OCI-LY7 (cell line): ENCODE measurements at regions not wholly inside any gene's neighbourhood (a gene's known extent, or its start where the extent isn't known, plus 50 kb on each side); places are given as distances from the start of the nearest gene placed in this dataset.

Experiments
- BruUV-seq: library from RNA; stranded (reverse); fragments of 400-500 nt; replicated peaks from 2 replicates; lab custom pipeline; 2021; lab: Mats Ljungman, UMichigan
- CTCF ChIA-PET: fragments of 300-600 bp; sonication (Branson Sonifier 250); formaldehyde crosslinking; loops from one replicate; lab custom pipeline; 2022; ENCODE audit warnings: antibody characterized with exemption; ENCODE audit not compliant: unreplicated experiment; lab: Charles Lee
- POLR2A ChIA-PET: fragments of 300-600 bp; sonication (Branson Sonifier 250); formaldehyde crosslinking; loops from one replicate; lab custom pipeline; 2022; ENCODE audit warnings: antibody characterized with exemption; lab: Charles Lee
- DNase-seq: peaks from one replicate; pipeline ENCODE4 v3.0.0-alpha.2; 2015; ENCODE audit warnings: low spot score
- H2AFZ ChIP-seq: fragments of 200-600 bp; sonication (generic), shearing (Covaris generic); 2 replicates; pipeline ENCODE4 v1.6.1; 2014; ENCODE audit warnings: mild to moderate bottlenecking, antibody characterized with exemption, low read length, moderate library complexity
- H3K27ac ChIP-seq: fragments of 200-600 bp; sonication (generic); 2 replicates; pipeline ENCODE4 v1.5.1; 2014; ENCODE audit warnings: mixed run types, low read depth, mild to moderate bottlenecking, moderate library complexity, low read length, inconsistent platforms; ENCODE audit not compliant: poor library complexity, severe bottlenecking
- H3K36me3 ChIP-seq: fragments of 200-600 bp; sonication (generic); 2 replicates; pipeline ENCODE4 v1.6.1; 2014; ENCODE audit warnings: mild to moderate bottlenecking, antibody characterized with exemption, low read length, moderate library complexity, mixed read lengths; ENCODE audit not compliant: insufficient read depth
- H3K4me1 ChIP-seq: fragments of 200-600 bp; sonication (generic); 2 replicates; pipeline ENCODE4 v1.5.1; 2014; ENCODE audit warnings: mild to moderate bottlenecking, low read length; ENCODE audit not compliant: insufficient read depth, poor library complexity, severe bottlenecking
- H3K4me2 ChIP-seq: fragments of 200-600 bp; sonication (generic); 2 replicates; pipeline ENCODE4 v1.6.1; 2014; ENCODE audit warnings: mild to moderate bottlenecking, low read length
- H3K4me3 ChIP-seq: fragments of 200-600 bp; sonication (generic); 2 replicates; pipeline ENCODE4 v1.5.1; 2014; ENCODE audit warnings: mild to moderate bottlenecking, low read depth, low read length; ENCODE audit not compliant: poor library complexity, severe bottlenecking
- H3K79me2 ChIP-seq: fragments of 200-600 bp; sonication (generic); 2 replicates; pipeline ENCODE4 v1.6.1; 2016; ENCODE audit warnings: low read depth, mild to moderate bottlenecking, low read length, moderate library complexity, mixed read lengths; ENCODE audit not compliant: insufficient read depth
- H3K9me2 ChIP-seq: fragments of 200-600 bp; sonication (generic); 2 replicates; pipeline ENCODE4 v1.6.1; 2016; ENCODE audit warnings: mild to moderate bottlenecking, low read length, mixed read lengths; ENCODE audit not compliant: insufficient read depth
- H3K9me3 ChIP-seq: fragments of 200-600 bp; sonication (generic); 2 replicates; pipeline ENCODE4 v1.6.1; 2014; ENCODE audit warnings: mild to moderate bottlenecking, mixed run types, low read length, mixed read lengths
- H4K20me1 ChIP-seq: fragments of 200-600 bp; sonication (generic); 2 replicates; pipeline ENCODE4 v1.6.1; 2014; ENCODE audit warnings: mild to moderate bottlenecking, antibody characterized with exemption, low read length, moderate library complexity, mixed read lengths; ENCODE audit not compliant: insufficient read depth
- CTCF ChIP-seq: fragments of 200-600 bp; sonication (generic); conservative IDR thresholded peaks from 2 replicates; pipeline ENCODE4 v1.5.1; 2014; ENCODE audit warnings: mild to moderate bottlenecking, antibody characterized with exemption, low read length, moderate library complexity, mixed read lengths
- EZH2phosphoT487 ChIP-seq: fragments of 200-600 bp; sonication (generic); IDR thresholded peaks from 2 replicates; pipeline ENCODE4 v1.6.1; 2018; ENCODE audit warnings: low read depth, borderline replicate concordance, mild to moderate bottlenecking, mixed run types, antibody characterized with exemption, low read length, moderate library complexity, mixed read lengths
- intact Hi-C: fragments of 100-400 bp; cut with micrococcal nuclease; formaldehyde crosslinking; loops from one replicate; pipeline ENCODE4 v1.10.0; 2022; ENCODE audit not compliant: unreplicated experiment

GRCh38 chr4:44842531-44842930 lies 116.2 kb upstream of the GNPDA2 start:
- CTCF ChIA-PET: no interaction called here

GRCh38 chr4:44817930-44818329 lies 91.6 kb upstream of the GNPDA2 start:
- Histone ChIP-seq H3K4me3 (no peak overlapping the region), H4K20me1 (no peaks in the 10 kb centered on the region), H3K4me2 (no peak overlapping the region), H3K9me3 (no peaks in the 10 kb centered on the region), H3K36me3 (no peaks in the 10 kb centered on the region), H2AFZ (no peak overlapping the region), H3K4me1 (no peaks in the 10 kb centered on the region), H3K27ac (no peak overlapping the region), H3K79me2 (no peaks in the 10 kb centered on the region), H3K9me2 (no peaks in the 10 kb centered on the region)
- no peak for TF ChIP-seq CTCF
- TF ChIP-seq EZH2phosphoT487: no peak
- ChIA-PET POLR2A (interaction anchor here (0.7 to 0.8 kb wide), 2 partner anchors 10 to 145 kb away, joined by 3 to 4 read pairs; no protein-coding TSS in a partner anchor), CTCF (no interaction called here)
- DNase-seq: no peak
- BruUV-seq: no TSS peak
- intact Hi-C loops: no loop called here

More at GRCh38 chr4:44842531-44842930, 116.2 kb upstream of the GNPDA2 start:
- no peak overlapping the region for H2AFZ ChIP-seq
- BruUV-seq: no TSS peak
- POLR2A ChIA-PET: no interaction called here
- no peaks in the 10 kb centered on the region for H3K4me1 ChIP-seq
- no peak overlapping the region for H3K4me2 ChIP-seq
- H3K79me2 ChIP-seq: no peaks in the 10 kb centered on the region
- no peak for DNase-seq
- no peak overlapping the region for H3K27ac ChIP-seq
- H3K36me3 ChIP-seq: no peaks in the 10 kb centered on the region
- no peak for TF ChIP-seq CTCF
- no peak for TF ChIP-seq EZH2phosphoT487
- intact Hi-C loops: no loop called here
- no peaks in the 10 kb centered on the region for H3K9me2 ChIP-seq
- no peaks in the 10 kb centered on the region for H4K20me1 ChIP-seq
- H3K9me3 ChIP-seq: no peaks in the 10 kb centered on the region
- no peak overlapping the region for H3K4me3 ChIP-seq

- BruUV-seq: no TSS peak
- DNase-seq: no peak
- Histone ChIP-seq H3K9me2 (no peaks in the 10 kb centered on the region), H4K20me1 (no peaks in the 10 kb centered on the region), H3K4me3 (no peak overlapping the region), H3K36me3 (no peaks in the 10 kb centered on the region), H3K4me1 (no peaks in the 10 kb centered on the region), H3K27ac (no peak overlapping the region), H3K79me2 (no peaks in the 10 kb centered on the region), H3K4me2 (no peak overlapping the region), H2AFZ (no peak overlapping the region), H3K9me3 (no peaks in the 10 kb centered on the region)
- TF ChIP-seq EZH2phosphoT487: no peak
- no peak for TF ChIP-seq CTCF
- intact Hi-C loops: no loop called here
- CTCF ChIA-PET: no interaction called here
- POLR2A ChIA-PET: no interaction called here
Measured at GRCh38 chr4:44806071-44806470, 79.7 kb upstream of the GNPDA2 start.
